IMR-90 (cell line): ENCODE measurements at regions not wholly inside any gene's neighbourhood (a gene's known extent, or its start where the extent isn't known, plus 50 kb on each side); places are given as distances from the start of the nearest gene placed in this dataset.

Experiments used
- ATAC-seq: fragments of 200-7000 bp; cut with Tn5 transposase; 2 replicates; pipeline ENCODE4 v1.9.1; 2020; ENCODE audit warnings: low read depth, mild to moderate bottlenecking, moderate library complexity
- BruUV-seq: library from RNA; stranded (reverse); fragments of 400-500 nt; replicated peaks from 2 replicates; lab custom pipeline; 2021; lab: Mats Ljungman, UMichigan
- CTCF ChIA-PET: fragments of 300-600 bp; formaldehyde crosslinking; extraction: SDS; loops from one replicate; lab custom pipeline; 2021; ENCODE audit warnings: antibody characterized with exemption; lab: Yijun Ruan, JAX
- POLR2A ChIA-PET: fragments of 300-600 bp; sonication (Branson Sonifier 250); formaldehyde crosslinking; loops from one replicate; lab custom pipeline; 2022; ENCODE audit warnings: antibody characterized with exemption; ENCODE audit not compliant: unreplicated experiment; lab: Charles Lee
- DNase-seq: peaks from one replicate; pipeline ENCODE4 v3.0.0; 2013
- H2AFZ ChIP-seq: replicated peaks from 2 replicates; pipeline ENCODE3; 2013; ENCODE audit warnings: low read length, mild to moderate bottlenecking; ENCODE audit not compliant: poor library complexity
- H2AK5ac ChIP-seq: 2 replicates; pipeline ENCODE4 v1.6.1; 2013; ENCODE audit warnings: low read depth, low read length, inconsistent platforms
- H2AK9ac ChIP-seq: replicated peaks from 2 replicates; pipeline ENCODE3; 2013; ENCODE audit warnings: mild to moderate bottlenecking, low read depth, low read length, moderate library complexity; ENCODE audit not compliant: poor library complexity
- H2BK120ac ChIP-seq: 2 replicates; pipeline ENCODE4 v1.6.1; 2013; ENCODE audit warnings: low read depth, low read length, inconsistent platforms
- H2BK15ac ChIP-seq: 3 replicates; pipeline ENCODE4 v1.6.1; 2013; ENCODE audit warnings: low read depth, low read length, inconsistent platforms
- H2BK20ac ChIP-seq: 2 replicates; pipeline ENCODE4 v1.6.1; 2013; ENCODE audit warnings: low read depth, mild to moderate bottlenecking, inconsistent platforms, low read length, moderate library complexity
- H2BK5ac ChIP-seq: 2 replicates; pipeline ENCODE4 v1.6.1; 2013; ENCODE audit warnings: mild to moderate bottlenecking, low read depth, low read length, inconsistent platforms; ENCODE audit not compliant: poor library complexity, severe bottlenecking
- H3K14ac ChIP-seq: replicated peaks from 2 replicates; pipeline ENCODE4 v1.6.1; 2013; ENCODE audit warnings: low read depth, low read length, inconsistent platforms
- H3K18ac ChIP-seq: 2 replicates; pipeline ENCODE4 v1.6.1; 2013; ENCODE audit warnings: low read depth, low read length, control low read depth
- H3K23ac ChIP-seq: 2 replicates; pipeline ENCODE4 v1.6.1; 2013; ENCODE audit warnings: low read depth, low read length, inconsistent platforms
- H3K27ac ChIP-seq: 2 replicates; pipeline ENCODE4 v1.5.1; 2013; ENCODE audit warnings: mild to moderate bottlenecking, control low read depth, low read length; ENCODE audit not compliant: insufficient read depth
- H3K27me3 ChIP-seq: 2 replicates; pipeline ENCODE4 v1.6.1; 2013; ENCODE audit warnings: low read length; ENCODE audit not compliant: control insufficient read depth, insufficient read depth
- H3K36me3 ChIP-seq: 2 replicates; pipeline ENCODE4 v1.6.1; 2013; ENCODE audit warnings: low read length, mixed read lengths; ENCODE audit not compliant: control insufficient read depth, insufficient read depth
- H3K4ac ChIP-seq: 2 replicates; pipeline ENCODE4 v1.6.1; 2013; ENCODE audit warnings: low read depth, low read length, inconsistent platforms
- H3K4me1 ChIP-seq: 2 replicates; pipeline ENCODE4 v1.6.1; 2013; ENCODE audit warnings: low read length, mixed read lengths; ENCODE audit not compliant: control insufficient read depth, insufficient read depth
- H3K4me2 ChIP-seq: 2 replicates; pipeline ENCODE4 v1.6.1; 2013; ENCODE audit warnings: low read depth, mild to moderate bottlenecking, control low read depth, low read length, moderate library complexity
- H3K4me3 ChIP-seq: 2 replicates; pipeline ENCODE4 v1.5.1; 2013; ENCODE audit warnings: low read depth, mild to moderate bottlenecking, control low read depth, low read length, moderate library complexity; ENCODE audit not compliant: insufficient read depth
- H3K56ac ChIP-seq: 2 replicates; pipeline ENCODE4 v1.6.1; 2013; ENCODE audit warnings: low read length, inconsistent platforms; ENCODE audit not compliant: insufficient read depth; ENCODE audit errors: extremely low read depth
- H3K79me1 ChIP-seq, 2 experiments: 2 replicates each; pipeline ENCODE4 v1.6.1; 2013; ENCODE audit warnings: low read length in 2 of 2, inconsistent platforms in 1 of 2, low read depth in 1 of 2
- H3K9ac ChIP-seq: 2 replicates; pipeline ENCODE4 v1.6.1; 2013; ENCODE audit warnings: low read depth, low read length, control low read depth
- H3K9me1 ChIP-seq: 2 replicates; pipeline ENCODE4 v1.6.1; 2013; ENCODE audit warnings: low read length, inconsistent platforms; ENCODE audit not compliant: insufficient read depth
- H3K9me3 ChIP-seq: 2 replicates; pipeline ENCODE4 v1.6.1; 2013; ENCODE audit warnings: low read length; ENCODE audit not compliant: control insufficient read depth, insufficient read depth
- H4K20me1 ChIP-seq: 2 replicates; pipeline ENCODE4 v1.6.1; 2013; ENCODE audit warnings: low read length, inconsistent platforms; ENCODE audit not compliant: insufficient read depth
- H4K5ac ChIP-seq: 2 replicates; pipeline ENCODE4 v1.6.1; 2013; ENCODE audit warnings: mild to moderate bottlenecking, low read depth, low read length, control low read depth
- H4K8ac ChIP-seq, 2 experiments: 2 replicates each; pipeline ENCODE4 v1.6.1; 2013; ENCODE audit warnings: low read depth in 2 of 2, low read length in 2 of 2, control low read depth in 1 of 2, inconsistent platforms in 1 of 2
- H4K91ac ChIP-seq: 2 replicates; pipeline ENCODE4 v1.6.1; 2013; ENCODE audit warnings: low read depth, low read length, inconsistent platforms; ENCODE audit not compliant: insufficient read depth
- ELK1 ChIP-seq: fragments of 150-350 bp; IDR thresholded peaks from 2 replicates; pipeline ENCODE4 v1.6.1; 2016; ENCODE audit warnings: low read depth, mild to moderate bottlenecking, low read length, moderate library complexity, borderline replicate concordance
- MAFK ChIP-seq: IDR thresholded peaks from 2 replicates; pipeline ENCODE4 v1.6.1; 2012; ENCODE audit warnings: low read depth, low read length, improper control_type of control experiment
- POLR2A ChIP-seq: IDR thresholded peaks from 2 replicates; pipeline ENCODE4 v1.6.1; 2012; ENCODE audit warnings: mild to moderate bottlenecking, low read depth, low read length
- WGBS, 2 experiments: methylation state at CpG; one replicate each; pipeline versions ENCODE4 v1.1.5 to v1.1.7; 2013; ENCODE audit warnings: missing lambda C conversion rate in 2 of 2; ENCODE audit not compliant: insufficient read length in 1 of 2; ENCODE audit errors: extremely low coverage in 2 of 2; 5-methylcytosine and 5-hydroxymethylcytosine counted together
- dilution Hi-C: fragments of 300-500 bp; cut with HindIII; formaldehyde crosslinking; loops from one replicate; pipeline ENCODE4 v1.14.3; 2018; ENCODE audit warnings: low sequenced_read_pairs; ENCODE audit not compliant: unreplicated experiment
- in situ Hi-C: fragments of 300-500 bp; cut with MboI; formaldehyde crosslinking; loops from 3 replicates; pipeline ENCODE4 v1.14.3; 2019; ENCODE audit warnings: low sequenced_read_pairs, inconsistent platforms, mixed read lengths
- intact Hi-C: fragments of 100-400 bp; cut with micrococcal nuclease; formaldehyde crosslinking; loops from 2 replicates; pipeline ENCODE4 v1.10.0; 2022

GRCh38 chr4:117495802-117496201 is 410.4 kb upstream of the TRAM1L1 start:
- no TSS peak for BruUV-seq

More at GRCh38 chr4:117495802-117496201, 410.4 kb upstream of the TRAM1L1 start:
- Histone ChIP-seq H3K9ac (no peak overlapping the region), H4K5ac (no peak overlapping the region), H3K23ac (no peak overlapping the region), H4K91ac (no peak overlapping the region), H2AK9ac (no peak overlapping the region), H3K27ac (no peak overlapping the region), H2BK20ac (no peak overlapping the region), H2BK5ac (no peak overlapping the region), H4K8ac (no peak overlapping the region), H3K4me2 (no peak overlapping the region), H3K79me1 (no peaks in the 10 kb centered on the region), H2BK15ac (no peak overlapping the region), H3K56ac (no peak overlapping the region), H3K27me3 (no peaks in the 10 kb centered on the region), H2BK120ac (no peak overlapping the region), H3K4me3 (no peak overlapping the region), H3K4me1 (no peaks in the 10 kb centered on the region), H4K20me1 (no peaks in the 10 kb centered on the region), H2AK5ac (no peak overlapping the region), H3K4ac (no peak overlapping the region), H3K18ac (no peak overlapping the region), H3K9me1 (no peaks in the 10 kb centered on the region), H3K9me3 (no peaks in the 10 kb centered on the region), H2AFZ (no peak overlapping the region), H3K36me3 (no peaks in the 10 kb centered on the region), H3K14ac (no peak overlapping the region)
- ATAC-seq = no peak
- ChIA-PET POLR2A (no interaction called here), CTCF (interaction anchor here (0.8 kb wide), 1 partner anchor 14 kb away, joined by 3 read pairs; no protein-coding TSS in a partner anchor)
- dilution Hi-C loops = no loop called here
- DNase-seq = no peak
- TF ChIP-seq ELK1 (no peak), MAFK (peak; percentile 47), POLR2A (no peak)
- intact Hi-C loops = no loop called here
- in situ Hi-C loops = no loop called here
- no CpG with 5 or more reads among the region's 1 CpG for WGBS, 2 experiments
